H1 (cell line): ENCODE measurements at regions not wholly inside any gene's neighbourhood (a gene's known extent, or its start where the extent isn't known, plus 50 kb on each side); places are given as distances from the start of the nearest gene placed in this dataset.

ENCODE experiments used
- CTCF ChIA-PET: fragments of 300-600 bp; sonication (Branson Sonifier 250); formaldehyde crosslinking; loops from one replicate; lab custom pipeline; 2021; ENCODE audit not compliant: partially characterized antibody; lab: Charles Lee
- POLR2A ChIA-PET: fragments of 300-600 bp; sonication (Branson Sonifier 250); formaldehyde crosslinking; loops from one replicate; lab custom pipeline; 2021; ENCODE audit warnings: inconsistent platforms; ENCODE audit not compliant: partially characterized antibody; lab: Charles Lee
- DNase-seq, 2 experiments: peaks; one replicate each; pipeline versions ENCODE4 v3.0.0 to v3.0.0-alpha.2; 2010 to 2022; ENCODE audit warnings: low spot score in 2 of 2, low read depth in 1 of 2, mixed read lengths in 1 of 2
- FAIRE-seq: peaks from 2 replicates; lab custom pipeline; 2011; peaks lifted over from hg19 to GRCh38; lab: Jason Lieb, UNC
- H2AFZ ChIP-seq: 2 replicates; pipeline ENCODE4 v1.8.1; 2012; ENCODE audit warnings: low read length, inconsistent platforms
- H2AK5ac ChIP-seq: 2 replicates; pipeline ENCODE4 v1.6.1; 2013; ENCODE audit warnings: low read depth, low read length
- H2BK120ac ChIP-seq: replicated peaks from 2 replicates; pipeline ENCODE3; 2013; ENCODE audit warnings: low read depth, low read length, inconsistent platforms
- H2BK12ac ChIP-seq: 2 replicates; pipeline ENCODE4 v1.6.1; 2013; ENCODE audit warnings: low read depth, low read length
- H2BK15ac ChIP-seq: 2 replicates; pipeline ENCODE4 v1.6.1; 2013; ENCODE audit warnings: low read length
- H2BK20ac ChIP-seq: 2 replicates; pipeline ENCODE4 v1.6.1; 2013; ENCODE audit warnings: low read length
- H2BK5ac ChIP-seq: 2 replicates; pipeline ENCODE4 v1.6.1; 2013; ENCODE audit warnings: low read depth, low read length
- H3K14ac ChIP-seq: 2 replicates; pipeline ENCODE4 v1.6.1; 2013; ENCODE audit warnings: inconsistent platforms; ENCODE audit not compliant: insufficient read length
- H3K18ac ChIP-seq: 2 replicates; pipeline ENCODE4 v1.6.1; 2013; ENCODE audit warnings: low read length; ENCODE audit errors: extremely low read depth
- H3K23ac ChIP-seq: 2 replicates; pipeline ENCODE4 v1.6.1; 2013; ENCODE audit warnings: inconsistent platforms; ENCODE audit not compliant: insufficient read length
- H3K23me2 ChIP-seq: 2 replicates; pipeline ENCODE4 v1.6.1; 2013; ENCODE audit warnings: low read depth, low read length
- H3K27ac ChIP-seq: 2 replicates; pipeline ENCODE4 v1.6.1; 2011; ENCODE audit warnings: low read depth, low read length, inconsistent platforms
- H3K27me3 ChIP-seq, 4 experiments: replicated peaks in 1 of 4; 1 replicate in 1 of 4; 2 replicates in 3 of 4; pipeline versions ENCODE4 v1.6.1 to v1.8.1; 2011 to 2013; ENCODE audit warnings: low read length in 3 of 4, mild to moderate bottlenecking in 3 of 4, inconsistent platforms in 2 of 4, mixed read lengths in 2 of 4, moderate library complexity in 1 of 4; ENCODE audit not compliant: control insufficient read depth in 3 of 4, insufficient read depth in 3 of 4; ENCODE audit errors: extremely low read depth in 1 of 4
- H3K36me3 ChIP-seq, 4 experiments: 2 replicates each; pipeline versions ENCODE4 v1.6.1 to v1.8.1; 2011 to 2013; ENCODE audit warnings: mild to moderate bottlenecking in 4 of 4, low read length in 3 of 4, moderate library complexity in 2 of 4, control low read depth in 1 of 4, inconsistent platforms in 1 of 4; ENCODE audit not compliant: insufficient read depth in 4 of 4, control insufficient read depth in 2 of 4
- H3K4ac ChIP-seq: replicated peaks from 2 replicates; pipeline ENCODE3; 2013; ENCODE audit warnings: low read length, low read depth, mixed read lengths, inconsistent platforms; ENCODE audit not compliant: insufficient read length
- H3K4me1 ChIP-seq, 4 experiments: replicated peaks in 1 of 4; 1 replicate in 1 of 4; 2 replicates in 3 of 4; pipeline versions ENCODE4 v1.6.1 to v1.8.1; 2011 to 2013; ENCODE audit warnings: low read length in 3 of 4, inconsistent platforms in 2 of 4, mixed read lengths in 1 of 4; ENCODE audit not compliant: insufficient read depth in 4 of 4, control insufficient read depth in 3 of 4
- H3K4me2 ChIP-seq, 2 experiments: 2 replicates each; pipeline versions ENCODE4 v1.6.1 to v1.8.1; 2011 to 2013; ENCODE audit warnings: low read depth in 2 of 2, low read length in 2 of 2, control low read depth in 1 of 2, inconsistent platforms in 1 of 2, mild to moderate bottlenecking in 1 of 2; ENCODE audit not compliant: insufficient read depth in 1 of 2
- H3K4me3 ChIP-seq, 4 experiments: fragments of 200-600, 300-600 bp in 1 of 4; sonication (generic), shearing (Covaris generic), sonication (Bioruptor Twin) in 1 of 4; 2 replicates each; pipeline versions ENCODE4 v1.5.1 to v1.8.1; 2011 to 2016; ENCODE audit warnings: low read length in 4 of 4, low read depth in 3 of 4, control low read depth in 2 of 4, inconsistent platforms in 2 of 4, mild to moderate bottlenecking in 2 of 4, mixed read lengths in 1 of 4, moderate library complexity in 1 of 4; ENCODE audit not compliant: insufficient read depth in 2 of 4; ENCODE audit errors: extremely low read depth in 1 of 4
- H3K56ac ChIP-seq: replicated peaks from 2 replicates; pipeline ENCODE3; 2013; ENCODE audit warnings: low read depth, mild to moderate bottlenecking, mixed read lengths, low read length, inconsistent platforms; ENCODE audit not compliant: insufficient read length
- H3K79me1 ChIP-seq: 2 replicates; pipeline ENCODE4 v1.6.1; 2013; ENCODE audit warnings: low read depth, low read length, control low read depth
- H3K79me2 ChIP-seq, 2 experiments: 2 replicates each; pipeline versions ENCODE4 v1.6.1 to v1.8.1; 2012 to 2013; ENCODE audit warnings: low read length in 2 of 2, mild to moderate bottlenecking in 2 of 2, inconsistent platforms in 1 of 2; ENCODE audit not compliant: insufficient read depth in 2 of 2, control insufficient read depth in 1 of 2
- H3K9ac ChIP-seq, 4 experiments: replicated peaks in 1 of 4; 1 replicate in 1 of 4; 2 replicates in 3 of 4; pipeline versions ENCODE4 v1.6.1 to v1.8.1; 2011 to 2013; ENCODE audit warnings: low read depth in 3 of 4, low read length in 3 of 4, control low read depth in 2 of 4, mild to moderate bottlenecking in 2 of 4, moderate library complexity in 2 of 4, inconsistent platforms in 1 of 4; ENCODE audit errors: extremely low read depth in 1 of 4
- H3K9me3 ChIP-seq, 2 experiments: 2 replicates each; pipeline versions ENCODE4 v1.6.1 to v1.8.1; 2012 to 2013; ENCODE audit warnings: mild to moderate bottlenecking in 2 of 2, moderate library complexity in 2 of 2, control low read depth in 1 of 2, inconsistent platforms in 1 of 2, low read depth in 1 of 2, low read length in 1 of 2, mixed read lengths in 1 of 2; ENCODE audit not compliant: insufficient read depth in 2 of 2
- H4K20me1 ChIP-seq, 2 experiments: replicated peaks in 1 of 2; 2 replicates each; pipeline versions ENCODE3 to v1.8.1; 2011 to 2013; ENCODE audit warnings: inconsistent platforms in 2 of 2, low read length in 2 of 2, mild to moderate bottlenecking in 1 of 2; ENCODE audit not compliant: insufficient read depth in 2 of 2, control insufficient read depth in 1 of 2
- H4K5ac ChIP-seq: 2 replicates; pipeline ENCODE4 v1.6.1; 2013; ENCODE audit warnings: low read length, low read depth, mixed read lengths, inconsistent platforms; ENCODE audit not compliant: insufficient read length
- H4K8ac ChIP-seq: 2 replicates; pipeline ENCODE4 v1.8.0; 2013; ENCODE audit warnings: mild to moderate bottlenecking, moderate library complexity, low read length, inconsistent platforms; ENCODE audit not compliant: insufficient read depth; ENCODE audit errors: extremely low read depth
- H4K91ac ChIP-seq: replicated peaks from 2 replicates; pipeline ENCODE3; 2013; ENCODE audit warnings: low read length, mixed read lengths, inconsistent platforms; ENCODE audit not compliant: insufficient read length
- BACH1 ChIP-seq: IDR thresholded peaks from 2 replicates; pipeline ENCODE4 v1.6.1; 2012; ENCODE audit warnings: low read length, improper control_type of control experiment
- BCL11A ChIP-seq, 2 experiments: IDR thresholded peaks; one replicate each; pipeline ENCODE4 v1.6.1; 2011; ENCODE audit warnings: low read depth in 2 of 2, low read length in 2 of 2, mild to moderate bottlenecking in 2 of 2
- CBX8 ChIP-seq: fragments of 300-800, 300-1000 bp; sonication (generic); IDR thresholded peaks from 2 replicates; pipeline ENCODE4 v1.7.1; 2016; ENCODE audit warnings: low read depth, low read length, borderline replicate concordance
- EP300 ChIP-seq, 2 experiments: IDR thresholded peaks; 1 replicate in 1 of 2; 2 replicates in 1 of 2; pipeline ENCODE4 v1.6.1; 2011 to 2012; ENCODE audit warnings: low read depth in 2 of 2, low read length in 2 of 2, mild to moderate bottlenecking in 2 of 2, borderline replicate concordance in 1 of 2, inconsistent platforms in 1 of 2, moderate library complexity in 1 of 2
- GABPA ChIP-seq: IDR thresholded peaks from 2 replicates; pipeline ENCODE4 v1.6.1; 2011; ENCODE audit warnings: mild to moderate bottlenecking, low read length, moderate library complexity, borderline replicate concordance; ENCODE audit not compliant: insufficient read depth
- GTF2F1 ChIP-seq: IDR thresholded peaks from 2 replicates; pipeline ENCODE4 v1.6.1; 2012; ENCODE audit warnings: low read depth, low read length, improper control_type of control experiment, borderline replicate concordance
- HDAC6 ChIP-seq: IDR thresholded peaks from one replicate; pipeline ENCODE4 v1.7.1; 2012; ENCODE audit warnings: low read depth, mild to moderate bottlenecking, inconsistent platforms, low read length, moderate library complexity
- JUN ChIP-seq: IDR thresholded peaks from 2 replicates; pipeline ENCODE4 v1.6.1; 2011; ENCODE audit warnings: low read depth, mild to moderate bottlenecking, improper control_type of control experiment, low read length
- NANOG ChIP-seq: IDR thresholded peaks from 2 replicates; pipeline ENCODE4 v1.6.1; 2011; ENCODE audit warnings: low read length, low read depth, mild to moderate bottlenecking, inconsistent platforms; ENCODE audit not compliant: insufficient read depth, poor library complexity, severe bottlenecking
- PHF8 ChIP-seq: fragments of 200-600 bp; sonication (generic); conservative IDR thresholded peaks from 2 replicates; pipeline ENCODE4 v1.7.1; 2012; ENCODE audit warnings: low read depth, mild to moderate bottlenecking, inconsistent platforms, low read length, moderate library complexity
- POLR2A ChIP-seq, 2 experiments: IDR thresholded peaks; 1 replicate in 1 of 2; 2 replicates in 1 of 2; pipeline ENCODE4 v1.6.1; 2011; ENCODE audit warnings: low read depth in 2 of 2, low read length in 2 of 2, mild to moderate bottlenecking in 2 of 2; ENCODE audit errors: control extremely low read depth in 1 of 2
- POU5F1 ChIP-seq: IDR thresholded peaks from 2 replicates; pipeline ENCODE4 v1.6.1; 2011; ENCODE audit warnings: low read depth, mild to moderate bottlenecking, low read length, moderate library complexity
- RFX5 ChIP-seq: IDR thresholded peaks from 2 replicates; pipeline ENCODE4 v1.6.1; 2011; ENCODE audit warnings: low read depth, low read length, improper control_type of control experiment, borderline replicate concordance
- TBP ChIP-seq: IDR thresholded peaks from 2 replicates; pipeline ENCODE4 v1.6.1; 2011; ENCODE audit warnings: low read depth, low read length, improper control_type of control experiment
- YY1 ChIP-seq: IDR thresholded peaks from 2 replicates; pipeline ENCODE4 v1.6.1; 2011; ENCODE audit warnings: low read depth, mild to moderate bottlenecking, low read length
- ZNF274 ChIP-seq: IDR thresholded peaks from 2 replicates; pipeline ENCODE4 v1.7.0; 2012; ENCODE audit warnings: low read length, borderline replicate concordance; ENCODE audit errors: extremely low read depth
- WGBS, 2 experiments: shearing (Covaris generic) in 1 of 2; methylation state at CpG; one replicate each; pipeline versions ENCODE4 v1.1.6 to v1.1.7; 2013 to 2015; ENCODE audit warnings: low lambda C conversion rate in 2 of 2, mixed read lengths in 2 of 2, inconsistent platforms in 1 of 2, low coverage in 1 of 2, missing lambda C conversion rate in 1 of 2; ENCODE audit not compliant: insufficient replicate concordance in 2 of 2, insufficient coverage in 1 of 2, insufficient read length in 1 of 2; ENCODE audit errors: extremely low coverage in 1 of 2, missing lambda C conversion rate in 1 of 2; 5-methylcytosine and 5-hydroxymethylcytosine counted together

GRCh38 chr10:121337427-121337826 lies 260.8 kb downstream of the FGFR2 start:
- no peaks in the 10 kb centered on the region for H3K36me3 ChIP-seq
- CTCF ChIA-PET: interaction anchor here (1.5 to 1.9 kb wide), 2 partner anchors 19 to 267 kb away, joined by 4 to 5 read pairs; no protein-coding TSS in a partner anchor
- no peaks in the 10 kb centered on the region for H3K9me3 ChIP-seq
- H3K4me3 ChIP-seq: no peak overlapping the region
- no peak overlapping the region for H3K18ac ChIP-seq
- no peaks in the 10 kb centered on the region for H4K20me1 ChIP-seq
- H2BK15ac ChIP-seq: no peak overlapping the region
- no peak overlapping the region for H2BK20ac ChIP-seq
- H3K4me2 ChIP-seq: no peak overlapping the region
- no peak overlapping the region for H3K14ac ChIP-seq
- H2AFZ ChIP-seq: no peak overlapping the region
- 82% methylated on average over 5 of the region's 5 CpGs; no CpG with 5 or more reads in 1 of the 2 experiments for WGBS, 2 experiments
- H2BK12ac ChIP-seq: 0 out of 2 replicates have a peak overlapping the region, but pooled peaks have one; percentile 35
- POLR2A ChIA-PET: no interaction called here
- no peak overlapping the region for H3K23ac ChIP-seq
- H3K79me1 ChIP-seq: no peaks in the 10 kb centered on the region
- no peak overlapping the region for H4K91ac ChIP-seq
- no peak overlapping the region for H3K56ac ChIP-seq
- no peak overlapping the region for H4K8ac ChIP-seq
- no peak overlapping the region for H4K5ac ChIP-seq
- no peak overlapping the region for H3K27ac ChIP-seq
- H2AK5ac ChIP-seq: no peak overlapping the region
- no peak for DNase-seq
- H3K79me2 ChIP-seq: no peaks in the 10 kb centered on the region
- no peak overlapping the region for H3K9ac ChIP-seq
- no peak overlapping the region for H2BK5ac ChIP-seq
- FAIRE-seq: no peak
- H3K27me3 ChIP-seq: no peaks in the 10 kb centered on the region
- H3K23me2 ChIP-seq: no peaks in the 10 kb centered on the region; the same call in 1 of the 2 replicates
- no peak overlapping the region for H3K4ac ChIP-seq
- H3K4me1 ChIP-seq: peaks cover 13 to 32% (median 23%) of the 10 kb centered on the region in 4 experiments; a peak in 6 of 7 replicates
- H2BK120ac ChIP-seq: no peak overlapping the region
- TF ChIP-seq EP300 (IDR thresholded peaks at IDR 0.05; ENCODE audit: borderline replicate concordance in 1 of 2, low read depth in 2 of 2, low read length in 2 of 2) (no peak), HDAC6 (no peak), ZNF274 (no peak), NANOG (no peak), GTF2F1 (no peak), RFX5 (no peak), BCL11A (IDR thresholded peaks at IDR 0.05; ENCODE audit: low read depth in 2 of 2, low read length in 2 of 2) (no peak), TBP (no peak), POU5F1 (no peak), JUN (no peak), GABPA (no peak), PHF8 (no peak), BACH1 (no peak), CBX8 (no peak), YY1 (no peak), POLR2A (IDR thresholded peaks at IDR 0.05; ENCODE audit: control extremely low read depth in 1 of 2, low read depth in 2 of 2, low read length in 2 of 2) (no peak)
